ENCODE measurements at regions not wholly inside any gene's neighbourhood (a gene's known extent, or its start where the extent isn't known, plus 50 kb on each side); places are given as distances from the start of the nearest gene placed in this dataset.

DNA sequence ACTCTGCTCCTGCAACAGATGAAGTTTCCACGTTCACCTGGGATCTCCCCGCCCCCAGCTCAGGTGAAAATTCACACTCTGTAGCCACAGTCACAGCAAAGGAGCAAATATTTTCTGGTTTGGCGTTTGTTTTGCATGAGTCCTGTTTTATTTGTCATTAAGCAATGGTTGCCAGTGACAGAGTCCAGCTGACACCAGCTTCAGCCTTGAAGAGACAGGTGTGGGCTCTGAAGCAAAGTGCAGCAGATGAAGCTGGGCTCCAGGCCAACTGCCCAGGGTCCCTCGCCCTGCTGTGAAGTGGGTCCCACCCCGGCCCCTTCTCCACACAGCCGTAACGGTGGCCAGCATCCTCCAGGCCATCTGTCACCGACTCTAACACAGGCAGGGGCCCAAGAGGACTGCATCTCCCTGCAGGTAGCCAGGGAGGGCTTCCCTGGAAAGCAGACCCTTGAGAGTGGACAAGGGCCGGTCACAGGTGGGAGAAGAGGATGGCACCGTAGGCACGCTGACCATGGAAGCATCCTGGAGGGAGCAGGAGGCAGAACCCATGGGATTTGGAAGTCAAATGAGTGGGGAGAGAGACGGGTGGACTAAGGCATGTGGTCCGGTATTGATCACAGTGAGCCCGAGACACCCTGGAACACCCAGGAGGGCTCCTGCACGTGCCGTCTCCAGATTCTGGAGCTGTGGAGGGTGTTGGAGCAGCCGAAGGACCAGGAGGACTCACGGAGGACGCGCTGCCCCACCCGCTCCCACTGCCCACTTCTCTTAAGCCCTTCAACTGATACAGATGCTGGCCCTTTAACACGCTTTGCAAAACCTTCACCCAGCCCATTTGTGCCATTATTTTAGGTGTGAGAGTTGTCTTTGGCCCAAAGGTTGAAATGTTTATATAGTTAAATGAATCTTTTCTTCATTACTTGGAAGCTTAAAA, 294.5 kb downstream of the BRD1 start:
- TF ChIP-seq, protein P1, sequence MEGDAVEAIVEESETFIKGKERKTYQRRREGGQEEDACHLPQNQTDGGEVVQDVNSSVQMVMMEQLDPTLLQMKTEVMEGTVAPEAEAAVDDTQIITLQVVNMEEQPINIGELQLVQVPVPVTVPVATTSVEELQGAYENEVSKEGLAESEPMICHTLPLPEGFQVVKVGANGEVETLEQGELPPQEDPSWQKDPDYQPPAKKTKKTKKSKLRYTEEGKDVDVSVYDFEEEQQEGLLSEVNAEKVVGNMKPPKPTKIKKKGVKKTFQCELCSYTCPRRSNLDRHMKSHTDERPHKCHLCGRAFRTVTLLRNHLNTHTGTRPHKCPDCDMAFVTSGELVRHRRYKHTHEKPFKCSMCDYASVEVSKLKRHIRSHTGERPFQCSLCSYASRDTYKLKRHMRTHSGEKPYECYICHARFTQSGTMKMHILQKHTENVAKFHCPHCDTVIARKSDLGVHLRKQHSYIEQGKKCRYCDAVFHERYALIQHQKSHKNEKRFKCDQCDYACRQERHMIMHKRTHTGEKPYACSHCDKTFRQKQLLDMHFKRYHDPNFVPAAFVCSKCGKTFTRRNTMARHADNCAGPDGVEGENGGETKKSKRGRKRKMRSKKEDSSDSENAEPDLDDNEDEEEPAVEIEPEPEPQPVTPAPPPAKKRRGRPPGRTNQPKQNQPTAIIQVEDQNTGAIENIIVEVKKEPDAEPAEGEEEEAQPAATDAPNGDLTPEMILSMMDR (IDR thresholded peaks at IDR 0.05; ENCODE audit: insufficient read depth, low read length): no peak
- TF ChIP-seq POLR2AphosphoS5 (IDR thresholded peaks at IDR 0.05; ENCODE audit: low read depth): no peak

All from HL-60 (cell line).